GM21737 (cell line): ENCODE measurements at regions not wholly inside any gene's neighbourhood (a gene's known extent, or its start where the extent isn't known, plus 50 kb on each side); places are given as distances from the start of the nearest gene placed in this dataset.

Source experiments
- ATAC-seq: cut with Tn5 transposase; IDR thresholded peaks from one replicate; pipeline ENCODE4 v1.9.1; 2021; ENCODE audit warnings: mild to moderate bottlenecking, moderate library complexity; ENCODE audit not compliant: unreplicated experiment

- ATAC-seq, result no peak
Observed at GRCh38 chr17:55585629-55586028, 74.4 kb upstream of the SMIM36 start.

- ATAC-seq, result no peak
Observed at GRCh38 chr17:55584861-55585260, 73.6 kb upstream of the SMIM36 start.

GRCh38 chr17:55584055-55584685, 72.9 kb upstream of the SMIM36 start:
- no peak for ATAC-seq

GRCh38 chr17:55582897-55583296, 71.6 kb upstream of the SMIM36 start:
- ATAC-seq, result no peak

- ATAC-seq, result peak; percentile 43
Observed at GRCh38 chr17:55580596-55581133, 69.4 kb upstream of the SMIM36 start.

- ATAC-seq, result peak; percentile 22
Observed at GRCh38 chr17:55577687-55578086, 66.4 kb upstream of the SMIM36 start.

- ATAC-seq, result peak; percentile 69
Observed at GRCh38 chr17:55576996-55577586, 65.8 kb upstream of the SMIM36 start.

- ATAC-seq, result no peak
Observed at GRCh38 chr17:55576237-55576995, 65.2 kb upstream of the SMIM36 start.

- no peak for ATAC-seq
Observed at GRCh38 chr17:55575058-55575636, 63.9 kb upstream of the SMIM36 start.

GRCh38 chr17:55572599-55572998, 61.3 kb upstream of the SMIM36 start:
- no peak for ATAC-seq

- no peak for ATAC-seq
Observed at GRCh38 chr17:55572139-55572538, 60.9 kb upstream of the SMIM36 start.

- ATAC-seq, result no peak
Observed at GRCh38 chr17:55571095-55571494, 59.8 kb upstream of the SMIM36 start.

GRCh38 chr17:55570391-55570790, 59.1 kb upstream of the SMIM36 start:
- ATAC-seq, result no peak

GRCh38 chr17:55567240-55568214, 56.3 kb upstream of the SMIM36 start:
- no peak for ATAC-seq

GRCh38 chr17:55564081-55564480, 52.8 kb upstream of the SMIM36 start:
- ATAC-seq, result no peak

- ATAC-seq, result no peak
Observed at GRCh38 chr17:55563363-55563762, 52.1 kb upstream of the SMIM36 start.

- ATAC-seq, result no peak
Observed at GRCh38 chr17:55561973-55562495, 50.8 kb upstream of the SMIM36 start.

- ATAC-seq, result no peak
Observed at GRCh38 chr17:55561316-55561972, 50.2 kb upstream of the SMIM36 start.
